Activated T-helper 2 cell treated with anti-CD3 and anti-CD28 coated beads, Interferon-gamma antibody, Interleukin-2, Interleukin-4, amounts not matched to agents 10 μg/mL and 5 μg/mL and 100 μg/mL, durations not matched to agents 14 hours and 24 hours and 36 hours (primary cell): ENCODE measurements at regions not wholly inside any gene's neighbourhood (a gene's known extent, or its start where the extent isn't known, plus 50 kb on each side); places are given as distances from the start of the nearest gene placed in this dataset.

ENCODE experiments used
- DNase-seq: peaks from one replicate; pipeline ENCODE4 v3.0.0; 2021; ENCODE audit warnings: low spot score
- H3K27ac Mint-ChIP-seq: one replicate; pipeline ENCODE4 v1.8.0; 2021; ENCODE audit warnings: mixed read lengths
- H3K27me3 Mint-ChIP-seq: one replicate; pipeline ENCODE4 v1.8.0; 2021; ENCODE audit warnings: low read depth, mixed read lengths
- H3K36me3 Mint-ChIP-seq: one replicate; pipeline ENCODE4 v1.8.0; 2021; ENCODE audit warnings: low read depth, mixed read lengths
- H3K4me1 Mint-ChIP-seq: one replicate; pipeline ENCODE4 v1.8.0; 2021; ENCODE audit warnings: low read depth, mixed read lengths
- H3K4me3 Mint-ChIP-seq: one replicate; pipeline ENCODE4 v1.8.0; 2021; ENCODE audit warnings: low read depth, mild to moderate bottlenecking, moderate library complexity, mixed read lengths
- H3K9me3 Mint-ChIP-seq: one replicate; pipeline ENCODE4 v1.8.0; 2021; ENCODE audit warnings: mixed read lengths
- intact Hi-C: fragments of 100-400 bp; cut with micrococcal nuclease; formaldehyde crosslinking; loops from one replicate; pipeline ENCODE4 v1.15.1; 2023

- no peaks in the 10 kb centered on the region for H3K9me3 Mint-ChIP-seq
- no peaks in the 10 kb centered on the region for H3K27me3 Mint-ChIP-seq
- intact Hi-C loops: no loop called here
- no peaks in the 10 kb centered on the region for H3K4me1 Mint-ChIP-seq
- no peak for DNase-seq
- no peaks in the 10 kb centered on the region for H3K36me3 Mint-ChIP-seq
- no peak overlapping the region for H3K27ac Mint-ChIP-seq
- no peak overlapping the region for H3K4me3 Mint-ChIP-seq
These were observed 103.4 kb upstream of the PROX1 start for GRCh38 chr1:213884402-213884801.

DNA sequence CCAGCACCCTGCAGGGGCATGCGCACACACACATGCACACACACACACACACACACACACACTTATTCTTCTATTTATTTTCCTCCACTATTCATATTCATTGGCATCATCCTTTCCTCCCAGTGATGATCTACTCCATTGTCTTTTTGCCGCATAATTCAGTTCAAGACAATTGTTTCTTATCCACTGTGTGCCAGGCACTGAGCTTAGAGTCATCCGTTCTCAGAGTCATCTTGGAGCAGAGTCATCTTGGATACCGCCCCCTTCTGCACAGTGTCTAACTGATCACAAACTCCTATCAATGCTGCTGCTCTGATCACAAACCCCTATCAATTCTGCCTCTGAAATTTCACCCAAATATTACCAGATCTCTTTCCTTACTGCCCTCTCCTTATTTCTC, 102.8 kb upstream of the PROX1 start:
- H3K36me3 Mint-ChIP-seq: no peaks in the 10 kb centered on the region
- no peak for DNase-seq
- H3K4me3 Mint-ChIP-seq: no peak overlapping the region
- H3K4me1 Mint-ChIP-seq: no peaks in the 10 kb centered on the region
- H3K9me3 Mint-ChIP-seq: no peaks in the 10 kb centered on the region
- intact Hi-C loops: no loop called here
- no peaks in the 10 kb centered on the region for H3K27me3 Mint-ChIP-seq
- no peak overlapping the region for H3K27ac Mint-ChIP-seq

DNA sequence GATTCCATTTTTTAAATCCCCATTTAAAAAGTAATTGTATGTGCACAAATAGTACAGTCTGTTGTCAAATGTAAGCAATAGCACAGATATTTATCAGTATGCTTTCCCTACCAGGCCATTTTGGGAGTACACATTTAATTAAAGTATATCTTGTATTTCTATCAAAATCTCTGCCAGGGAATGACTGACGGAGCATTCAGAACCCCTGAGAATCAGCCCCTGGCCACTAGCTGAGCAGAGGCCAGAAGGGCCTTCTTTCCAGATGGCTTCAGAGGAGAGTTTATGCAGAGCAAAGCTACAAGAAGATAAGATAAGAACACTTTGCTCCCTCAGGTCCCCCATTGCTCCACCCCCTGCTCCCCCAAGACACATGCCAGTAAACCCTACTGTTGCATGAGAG, 99.9 kb upstream of the PROX1 start:
- Mint-ChIP-seq H3K9me3 (no peaks in the 10 kb centered on the region), H3K4me3 (no peak overlapping the region), H3K27me3 (no peaks in the 10 kb centered on the region), H3K4me1 (no peaks in the 10 kb centered on the region), H3K27ac (no peak overlapping the region), H3K36me3 (no peaks in the 10 kb centered on the region)
- intact Hi-C loops: no loop called here
- no peak for DNase-seq

DNA sequence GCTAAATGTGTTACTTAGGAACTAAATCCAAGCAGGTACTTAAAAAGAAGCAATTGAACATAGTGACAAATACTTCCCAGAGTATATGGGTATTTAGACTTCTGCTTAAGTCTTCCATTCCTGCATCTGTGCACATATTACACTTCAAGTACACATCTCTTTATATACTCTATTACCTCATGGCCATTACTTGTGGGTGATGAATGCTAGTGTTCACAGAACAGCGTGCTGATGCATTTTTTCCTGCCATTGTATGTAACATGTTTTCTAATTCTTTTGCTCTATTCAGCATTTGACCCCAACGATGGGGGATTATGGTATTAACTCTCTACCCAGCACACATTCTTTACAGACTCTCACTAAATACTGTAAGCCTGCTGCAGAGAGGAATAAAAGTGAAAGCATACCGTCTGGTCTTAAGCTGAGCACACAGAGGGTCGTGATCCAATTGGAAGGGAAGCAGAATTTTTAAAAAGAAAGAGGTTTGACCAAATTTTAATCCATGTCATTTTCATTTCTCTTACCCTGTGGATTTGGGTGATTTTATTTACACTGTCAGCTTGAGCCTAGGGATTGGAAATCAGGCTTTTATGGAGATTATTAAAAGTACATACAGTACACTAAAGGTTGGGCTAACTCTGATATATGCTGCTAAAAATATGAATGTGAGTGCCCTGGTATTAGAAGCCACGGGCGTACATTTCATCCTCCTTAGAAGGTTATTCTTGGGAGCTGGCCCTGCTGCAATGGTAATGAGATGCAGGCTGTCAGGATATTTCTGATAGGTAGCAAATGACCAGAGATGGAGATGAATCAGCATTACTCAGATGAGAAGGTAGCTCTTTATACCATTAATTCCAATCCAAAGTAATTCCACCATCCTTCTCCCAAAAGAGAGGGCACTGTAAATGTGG, 95.5 kb upstream of the PROX1 start:
- intact Hi-C loops: no loop called here
- no peak for DNase-seq
- no peaks in the 10 kb centered on the region for H3K27me3 Mint-ChIP-seq
- no peak overlapping the region for H3K4me3 Mint-ChIP-seq
- H3K4me1 Mint-ChIP-seq: no peaks in the 10 kb centered on the region
- H3K9me3 Mint-ChIP-seq: no peaks in the 10 kb centered on the region
- no peaks in the 10 kb centered on the region for H3K36me3 Mint-ChIP-seq
- H3K27ac Mint-ChIP-seq: no peak overlapping the region

DNA sequence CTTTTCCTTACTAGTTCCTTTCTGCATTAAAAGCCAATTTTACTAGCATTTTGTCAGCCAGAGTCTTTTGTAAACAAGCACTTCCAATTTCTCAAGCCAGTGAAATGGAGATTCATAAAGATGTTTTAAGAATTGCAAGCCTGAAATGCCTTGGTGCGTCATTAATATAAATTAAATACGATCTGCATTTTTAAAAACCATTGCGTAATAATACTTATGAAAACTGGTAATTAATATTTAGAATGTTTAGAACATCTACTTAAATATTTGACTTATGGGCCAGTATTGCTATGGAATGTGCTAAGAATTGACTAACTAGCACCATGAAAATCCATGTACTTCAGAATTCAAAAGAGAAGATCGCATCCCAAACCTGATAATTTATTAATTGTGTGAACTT, 89.1 kb upstream of the PROX1 start:
- intact Hi-C loops: no loop called here
- H3K9me3 Mint-ChIP-seq: no peaks in the 10 kb centered on the region
- no peaks in the 10 kb centered on the region for H3K36me3 Mint-ChIP-seq

DNA sequence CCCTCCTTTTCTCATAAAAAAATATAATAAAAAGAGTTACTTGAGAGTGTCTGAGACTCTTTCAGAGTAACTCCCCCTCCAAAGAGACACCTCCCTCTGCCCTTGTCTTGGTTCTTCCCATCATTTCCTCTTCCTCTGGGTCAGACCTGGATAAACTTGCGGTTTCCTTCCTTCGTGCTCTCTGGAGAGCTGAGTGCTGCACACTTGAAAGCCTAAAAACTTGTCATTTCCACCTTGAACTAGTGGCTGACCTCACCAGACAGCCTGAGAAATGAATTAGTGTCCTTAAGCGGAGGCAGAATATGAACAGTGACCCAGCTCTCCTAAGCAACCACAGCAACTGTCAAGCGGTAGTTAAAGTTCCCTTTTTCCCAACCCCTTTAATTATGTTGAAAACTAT, 88.4 kb upstream of the PROX1 start:
- intact Hi-C loops: no loop called here
- H3K27ac Mint-ChIP-seq: no peak overlapping the region

More for the DNA sequence above, 89.1 kb upstream of the PROX1 start:
- no peaks in the 10 kb centered on the region for H3K4me1 Mint-ChIP-seq
- peaks cover 3% of the 10 kb centered on the region for H3K27me3 Mint-ChIP-seq
- no peak for DNase-seq
- no peak overlapping the region for H3K27ac Mint-ChIP-seq
- no peak overlapping the region for H3K4me3 Mint-ChIP-seq

GRCh38 chr1:213905344-213905743, 82.4 kb upstream of the PROX1 start:
- Mint-ChIP-seq H3K36me3 (no peaks in the 10 kb centered on the region), H3K4me1 (no peaks in the 10 kb centered on the region), H3K9me3 (no peaks in the 10 kb centered on the region), H3K27me3 (peaks cover 3% of the 10 kb centered on the region), H3K27ac (no peak overlapping the region), H3K4me3 (no peak overlapping the region)
- no peak for DNase-seq
- intact Hi-C loops: no loop called here

More for the DNA sequence above, 88.4 kb upstream of the PROX1 start:
- Mint-ChIP-seq H3K27me3 (peaks cover 3% of the 10 kb centered on the region), H3K4me1 (no peaks in the 10 kb centered on the region), H3K4me3 (no peak overlapping the region), H3K36me3 (no peaks in the 10 kb centered on the region), H3K9me3 (no peaks in the 10 kb centered on the region)
- DNase-seq: no peak

GRCh38 chr1:213908521-213908920, 79.3 kb upstream of the PROX1 start:
- Mint-ChIP-seq H3K4me1 (no peaks in the 10 kb centered on the region), H3K9me3 (no peaks in the 10 kb centered on the region), H3K36me3 (no peaks in the 10 kb centered on the region), H3K27ac (no peak overlapping the region), H3K4me3 (no peak overlapping the region), H3K27me3 (no peaks in the 10 kb centered on the region)
- no peak for DNase-seq
- intact Hi-C loops: no loop called here

- H3K36me3 Mint-ChIP-seq: no peaks in the 10 kb centered on the region
- DNase-seq: no peak
- H3K4me1 Mint-ChIP-seq: no peaks in the 10 kb centered on the region
- H3K4me3 Mint-ChIP-seq: no peak overlapping the region
- no peaks in the 10 kb centered on the region for H3K9me3 Mint-ChIP-seq
- no peak overlapping the region for H3K27ac Mint-ChIP-seq
- H3K27me3 Mint-ChIP-seq: no peaks in the 10 kb centered on the region
- intact Hi-C loops: no loop called here
These were observed 73.4 kb upstream of the PROX1 start for GRCh38 chr1:213914392-213914791.

DNA sequence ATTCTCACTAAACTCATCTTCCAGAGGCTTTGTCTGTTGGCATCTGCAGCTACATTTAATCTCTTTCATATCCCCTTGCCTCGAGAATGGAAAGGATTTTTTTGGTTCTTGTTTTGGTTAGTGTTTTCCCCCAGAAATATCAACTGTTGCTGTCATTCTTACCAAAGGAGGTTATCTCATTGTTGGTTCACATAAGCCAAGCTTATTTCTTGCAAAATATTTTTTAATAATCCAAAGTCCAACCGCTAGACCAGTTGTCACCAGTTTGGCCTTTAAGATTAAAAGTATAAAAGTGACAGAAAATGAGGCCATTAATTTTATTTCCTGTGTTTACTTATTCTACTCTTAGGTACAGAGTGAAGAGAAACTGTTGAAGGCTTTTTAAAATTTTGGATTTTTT, 66.5 kb upstream of the PROX1 start:
- Mint-ChIP-seq H3K27me3 (no peaks in the 10 kb centered on the region), H3K27ac (no peak overlapping the region), H3K4me1 (no peaks in the 10 kb centered on the region), H3K4me3 (no peak overlapping the region), H3K9me3 (peaks cover 4% of the 10 kb centered on the region), H3K36me3 (no peaks in the 10 kb centered on the region)
- intact Hi-C loops: no loop called here
- DNase-seq: no peak

DNA sequence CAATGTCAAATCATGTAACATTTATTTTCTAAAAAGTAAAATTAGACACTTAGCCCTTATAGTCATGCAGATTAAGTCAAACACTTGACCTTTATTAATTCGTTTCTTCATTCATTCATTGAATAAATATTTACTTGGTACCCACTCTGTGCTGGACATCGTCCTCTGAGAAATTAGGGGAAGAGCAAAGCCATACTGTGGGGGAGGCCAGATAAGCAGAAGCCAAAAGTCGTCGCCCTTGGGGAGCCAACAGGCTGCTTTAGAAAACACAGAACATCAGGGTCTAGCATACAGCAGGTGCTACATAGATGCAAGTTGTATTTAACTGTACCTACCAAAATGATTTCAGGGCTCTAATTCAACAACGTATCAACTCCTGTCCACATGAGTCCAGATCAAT, 66.1 kb upstream of the PROX1 start:
- Mint-ChIP-seq H3K36me3 (no peaks in the 10 kb centered on the region), H3K4me1 (no peaks in the 10 kb centered on the region), H3K27me3 (no peaks in the 10 kb centered on the region), H3K9me3 (peaks cover 4% of the 10 kb centered on the region), H3K4me3 (no peak overlapping the region), H3K27ac (no peak overlapping the region)
- intact Hi-C loops: no loop called here
- DNase-seq: no peak

DNA sequence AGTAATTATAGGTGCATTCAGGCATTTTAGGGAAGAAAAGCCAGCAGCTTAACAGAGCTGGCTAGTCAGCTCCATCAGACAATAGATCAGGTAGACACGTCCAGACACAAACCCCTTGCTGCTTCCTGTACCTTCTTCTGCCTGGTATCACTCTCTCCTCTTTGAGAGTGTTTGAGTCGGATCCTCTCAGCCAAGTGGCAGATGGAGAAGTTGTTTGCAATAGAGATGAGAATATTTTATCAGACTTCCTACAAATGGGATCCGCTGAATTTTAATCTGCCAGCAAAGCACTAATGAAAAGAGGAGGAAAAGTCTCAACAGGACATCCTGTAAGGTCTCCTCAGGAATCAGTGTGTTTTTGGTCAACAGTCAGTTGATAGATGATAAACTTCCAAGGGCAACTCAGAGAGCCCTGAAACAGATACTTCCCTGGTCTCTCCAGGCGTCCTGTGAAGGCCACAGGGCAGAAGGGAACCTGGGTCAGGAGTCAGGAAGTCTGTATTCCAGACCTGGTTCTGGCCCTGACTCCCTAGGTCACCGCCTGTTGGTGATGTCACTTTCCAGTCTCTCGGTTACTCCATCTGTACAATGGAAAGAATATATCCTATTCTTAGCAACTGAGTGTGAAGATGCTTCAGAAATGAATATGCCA, 62.1 kb upstream of the PROX1 start:
- Mint-ChIP-seq H3K27ac (no peak overlapping the region), H3K9me3 (peaks cover 4% of the 10 kb centered on the region), H3K36me3 (no peaks in the 10 kb centered on the region), H3K4me3 (no peak overlapping the region), H3K27me3 (no peaks in the 10 kb centered on the region), H3K4me1 (no peaks in the 10 kb centered on the region)
- intact Hi-C loops: no loop called here
- no peak for DNase-seq

DNA sequence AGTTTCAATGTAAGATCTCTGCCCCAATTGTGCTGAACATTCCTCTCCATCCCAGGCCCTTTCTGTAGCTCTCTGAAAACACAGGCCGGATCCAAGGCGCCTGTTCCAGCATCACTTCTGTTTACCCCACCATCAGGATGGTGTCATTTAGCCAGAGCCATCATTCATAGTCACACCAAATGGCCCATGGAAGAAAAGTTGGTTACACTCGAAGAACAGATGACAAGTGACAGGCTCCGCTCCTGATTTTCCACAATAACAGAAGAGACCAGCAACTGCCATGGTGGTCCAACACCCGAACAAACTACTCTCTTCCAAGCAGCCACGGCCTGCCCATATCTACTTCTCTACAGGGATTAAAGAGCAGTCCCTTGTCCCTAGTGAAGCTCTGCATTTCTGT, 59.9 kb upstream of the PROX1 start:
- Mint-ChIP-seq H3K27ac (no peak overlapping the region), H3K36me3 (no peaks in the 10 kb centered on the region), H3K27me3 (no peaks in the 10 kb centered on the region), H3K4me1 (no peaks in the 10 kb centered on the region), H3K4me3 (no peak overlapping the region), H3K9me3 (peaks cover 4% of the 10 kb centered on the region)
- no peak for DNase-seq
- intact Hi-C loops: no loop called here
